SK-N-SH (cell line): ENCODE measurements at regions not wholly inside any gene's neighbourhood (a gene's known extent, or its start where the extent isn't known, plus 50 kb on each side); places are given as distances from the start of the nearest gene placed in this dataset.

Experiments
- ELF1 ChIP-seq: IDR thresholded peaks from 2 replicates; pipeline ENCODE4 v1.4.0; 2012
- JUND ChIP-seq: IDR thresholded peaks from 2 replicates; pipeline ENCODE4 v1.4.0; 2012
- POLR2AphosphoS5 ChIP-seq: IDR thresholded peaks from 2 replicates; pipeline ENCODE4 v1.6.1; 2012; ENCODE audit warnings: low read depth, low read length
- TAF1 ChIP-seq: IDR thresholded peaks from 2 replicates; pipeline ENCODE4 v1.6.1; 2012; ENCODE audit warnings: low read depth, mild to moderate bottlenecking, low read length, moderate library complexity, borderline replicate concordance
- TEAD4 ChIP-seq: IDR thresholded peaks from 2 replicates; pipeline ENCODE4 v1.4.0; 2012; ENCODE audit warnings: mild to moderate bottlenecking, borderline replicate concordance; ENCODE audit not compliant: insufficient read depth
- TF ChIP-seq, protein P1 (sequence below): fragments of 200-600 bp; sonication (generic); IDR thresholded peaks from 2 replicates; pipeline ENCODE4 v1.6.1; 2017; ENCODE audit warnings: antibody characterized with exemption, mild to moderate bottlenecking, moderate library complexity
- TF ChIP-seq, protein P2 (sequence below): fragments of 150-350 bp; IDR thresholded peaks from 2 replicates; pipeline ENCODE4 v1.6.1; 2017; ENCODE audit warnings: antibody characterized with exemption, low read length, low read depth, borderline replicate concordance

DNA sequence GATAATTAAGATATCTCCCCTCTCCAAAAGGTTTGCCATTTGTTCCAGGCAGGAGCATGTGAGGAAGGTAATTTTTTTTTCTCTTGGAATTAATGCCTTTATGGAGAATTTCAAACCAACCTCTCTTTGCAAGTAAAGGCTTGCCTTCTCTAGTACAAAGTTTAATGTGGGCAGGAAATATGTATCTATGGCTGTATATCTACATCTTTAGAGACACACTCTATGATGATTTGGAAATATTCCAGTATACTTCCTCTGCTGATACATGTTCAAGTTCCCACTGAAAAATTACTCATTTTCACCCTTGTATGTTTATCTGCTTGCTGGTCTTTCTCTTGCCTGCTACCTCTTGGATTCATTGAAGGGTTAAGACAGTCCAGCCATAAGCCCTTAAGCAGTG is 83.5 kb upstream of the SEMA6A start:
- TF ChIP-seq TAF1: no peak
- no peak for TF ChIP-seq ELF1
- TF ChIP-seq, protein P1, sequence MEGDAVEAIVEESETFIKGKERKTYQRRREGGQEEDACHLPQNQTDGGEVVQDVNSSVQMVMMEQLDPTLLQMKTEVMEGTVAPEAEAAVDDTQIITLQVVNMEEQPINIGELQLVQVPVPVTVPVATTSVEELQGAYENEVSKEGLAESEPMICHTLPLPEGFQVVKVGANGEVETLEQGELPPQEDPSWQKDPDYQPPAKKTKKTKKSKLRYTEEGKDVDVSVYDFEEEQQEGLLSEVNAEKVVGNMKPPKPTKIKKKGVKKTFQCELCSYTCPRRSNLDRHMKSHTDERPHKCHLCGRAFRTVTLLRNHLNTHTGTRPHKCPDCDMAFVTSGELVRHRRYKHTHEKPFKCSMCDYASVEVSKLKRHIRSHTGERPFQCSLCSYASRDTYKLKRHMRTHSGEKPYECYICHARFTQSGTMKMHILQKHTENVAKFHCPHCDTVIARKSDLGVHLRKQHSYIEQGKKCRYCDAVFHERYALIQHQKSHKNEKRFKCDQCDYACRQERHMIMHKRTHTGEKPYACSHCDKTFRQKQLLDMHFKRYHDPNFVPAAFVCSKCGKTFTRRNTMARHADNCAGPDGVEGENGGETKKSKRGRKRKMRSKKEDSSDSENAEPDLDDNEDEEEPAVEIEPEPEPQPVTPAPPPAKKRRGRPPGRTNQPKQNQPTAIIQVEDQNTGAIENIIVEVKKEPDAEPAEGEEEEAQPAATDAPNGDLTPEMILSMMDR: no peak
- TF ChIP-seq, protein P2, sequence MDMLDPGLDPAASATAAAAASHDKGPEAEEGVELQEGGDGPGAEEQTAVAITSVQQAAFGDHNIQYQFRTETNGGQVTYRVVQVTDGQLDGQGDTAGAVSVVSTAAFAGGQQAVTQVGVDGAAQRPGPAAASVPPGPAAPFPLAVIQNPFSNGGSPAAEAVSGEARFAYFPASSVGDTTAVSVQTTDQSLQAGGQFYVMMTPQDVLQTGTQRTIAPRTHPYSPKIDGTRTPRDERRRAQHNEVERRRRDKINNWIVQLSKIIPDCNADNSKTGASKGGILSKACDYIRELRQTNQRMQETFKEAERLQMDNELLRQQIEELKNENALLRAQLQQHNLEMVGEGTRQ: no peak
- no peak for TF ChIP-seq TEAD4
- no peak for TF ChIP-seq JUND
- no peak for TF ChIP-seq POLR2AphosphoS5
